ENCODE measurements at regions not wholly inside any gene's neighbourhood (a gene's known extent, or its start where the extent isn't known, plus 50 kb on each side); places are given as distances from the start of the nearest gene placed in this dataset.

DNA sequence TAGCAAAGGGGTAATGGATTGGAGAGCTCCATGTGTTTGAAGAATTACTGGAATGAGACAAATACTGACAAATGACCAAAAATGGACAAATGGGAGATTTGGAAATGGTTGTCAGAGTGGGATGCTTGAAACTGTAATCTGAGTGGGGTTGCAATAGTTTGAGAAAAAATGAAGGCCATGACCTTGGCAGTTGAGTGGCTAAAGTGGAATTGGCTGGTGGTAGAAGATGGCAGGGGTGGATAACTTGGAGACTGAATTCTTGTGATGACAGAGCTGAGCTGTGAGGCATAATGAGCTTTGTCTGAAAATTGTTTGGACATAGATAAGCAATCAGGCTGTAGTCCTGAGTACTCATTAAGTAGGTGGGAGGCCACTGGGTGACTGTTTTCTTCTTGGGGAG, 222.5 kb upstream of the PRICKLE1 start:
- no peak for DNase-seq
- intact Hi-C loops (cut with micrococcal nuclease), result no loop called here
- Histone ChIP-seq H3K4me3 (replicated peaks in 1 of 3; ENCODE audit: low read depth in 2 of 3, low read length in 3 of 3) (no peak overlapping the region), H3K79me2 (ENCODE audit: insufficient read depth, low read length) (no peaks in the 10 kb centered on the region), H2AFZ (ENCODE audit: insufficient read depth, low read depth, low read length, poor library complexity, severe bottlenecking) (no peak overlapping the region), H4K20me1 (ENCODE audit: insufficient read depth, low read length) (no peaks in the 10 kb centered on the region), H3K36me3 (replicated peaks in 1 of 2; ENCODE audit: control insufficient read depth in 1 of 2, insufficient read depth in 2 of 2, low read length in 2 of 2) (no peaks in the 10 kb centered on the region), H3K9me3 (replicated peaks in 1 of 2; ENCODE audit: control insufficient read depth in 1 of 2, insufficient read depth in 1 of 2, low read length in 2 of 2) (no peaks in the 10 kb centered on the region), H3K4me2 (replicated peaks; ENCODE audit: extremely low read depth, low read length, poor library complexity, severe bottlenecking) (no peak overlapping the region), H3K27ac (ENCODE audit: low read depth in 1 of 2, low read length in 2 of 2) (no peak overlapping the region), H3K27me3 (ENCODE audit: control insufficient read depth in 2 of 2, insufficient read depth in 2 of 2, low read length in 2 of 2) (no peaks in the 10 kb centered on the region), H3K4me1 (ENCODE audit: control insufficient read depth in 1 of 2, insufficient read depth in 2 of 2, low read length in 2 of 2) (no peaks in the 10 kb centered on the region), H3K9ac (ENCODE audit: insufficient read depth, low read length, poor library complexity, severe bottlenecking) (no peak overlapping the region)
- Mint-ChIP-seq H3K4me3 (no peak overlapping the region), H3K27me3 (ENCODE audit: low read depth in 3 of 3) (no peaks in the 10 kb centered on the region), H3K27ac (no peak overlapping the region), H3K4me1 (no peaks in the 10 kb centered on the region), H3K9me3 (peaks cover 0 to 4% (median 2%) of the 10 kb centered on the region in 7 donors), H3K36me3 (no peaks in the 10 kb centered on the region)
- TF ChIP-seq, protein P1, sequence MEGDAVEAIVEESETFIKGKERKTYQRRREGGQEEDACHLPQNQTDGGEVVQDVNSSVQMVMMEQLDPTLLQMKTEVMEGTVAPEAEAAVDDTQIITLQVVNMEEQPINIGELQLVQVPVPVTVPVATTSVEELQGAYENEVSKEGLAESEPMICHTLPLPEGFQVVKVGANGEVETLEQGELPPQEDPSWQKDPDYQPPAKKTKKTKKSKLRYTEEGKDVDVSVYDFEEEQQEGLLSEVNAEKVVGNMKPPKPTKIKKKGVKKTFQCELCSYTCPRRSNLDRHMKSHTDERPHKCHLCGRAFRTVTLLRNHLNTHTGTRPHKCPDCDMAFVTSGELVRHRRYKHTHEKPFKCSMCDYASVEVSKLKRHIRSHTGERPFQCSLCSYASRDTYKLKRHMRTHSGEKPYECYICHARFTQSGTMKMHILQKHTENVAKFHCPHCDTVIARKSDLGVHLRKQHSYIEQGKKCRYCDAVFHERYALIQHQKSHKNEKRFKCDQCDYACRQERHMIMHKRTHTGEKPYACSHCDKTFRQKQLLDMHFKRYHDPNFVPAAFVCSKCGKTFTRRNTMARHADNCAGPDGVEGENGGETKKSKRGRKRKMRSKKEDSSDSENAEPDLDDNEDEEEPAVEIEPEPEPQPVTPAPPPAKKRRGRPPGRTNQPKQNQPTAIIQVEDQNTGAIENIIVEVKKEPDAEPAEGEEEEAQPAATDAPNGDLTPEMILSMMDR (IDR thresholded peaks at IDR 0.05), result no peak

DNA sequence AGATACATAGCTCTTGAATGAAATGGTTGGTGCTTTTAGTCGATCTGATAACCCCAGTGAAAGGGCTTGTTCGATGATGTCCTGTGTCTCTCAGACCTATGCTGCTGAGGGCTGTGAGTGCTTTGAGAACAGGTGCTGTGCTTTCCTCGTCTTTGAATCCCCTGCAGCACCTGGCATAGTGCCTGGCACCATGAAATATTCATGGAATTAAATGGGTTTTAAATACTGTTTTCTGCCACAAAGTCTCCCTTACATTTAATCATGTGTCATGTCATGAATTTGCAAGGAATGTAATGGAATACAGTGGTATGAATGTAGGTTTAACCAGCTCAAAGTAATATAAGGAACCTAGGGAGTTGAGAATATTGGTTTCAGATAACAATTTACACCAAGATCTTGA, 220.5 kb upstream of the PRICKLE1 start:
- no CpG with 5 or more reads among the region's 3 CpGs for WGBS (ENCODE audit: insufficient coverage)
- Histone ChIP-seq H3K79me2 (ENCODE audit: insufficient read depth, low read length) (no peaks in the 10 kb centered on the region), H3K36me3 (replicated peaks in 1 of 2; ENCODE audit: control insufficient read depth in 1 of 2, insufficient read depth in 2 of 2, low read length in 2 of 2) (no peaks in the 10 kb centered on the region), H3K4me3 (replicated peaks in 1 of 3; ENCODE audit: low read depth in 2 of 3, low read length in 3 of 3) (no peak overlapping the region), H3K9me3 (replicated peaks in 1 of 2; ENCODE audit: control insufficient read depth in 1 of 2, insufficient read depth in 1 of 2, low read length in 2 of 2) (no peaks in the 10 kb centered on the region), H4K20me1 (ENCODE audit: insufficient read depth, low read length) (no peaks in the 10 kb centered on the region), H3K4me1 (ENCODE audit: control insufficient read depth in 1 of 2, insufficient read depth in 2 of 2, low read length in 2 of 2) (no peaks in the 10 kb centered on the region), H3K9ac (ENCODE audit: insufficient read depth, low read length, poor library complexity, severe bottlenecking) (no peak overlapping the region), H3K27me3 (ENCODE audit: control insufficient read depth in 2 of 2, insufficient read depth in 2 of 2, low read length in 2 of 2) (no peaks in the 10 kb centered on the region), H3K4me2 (replicated peaks; ENCODE audit: extremely low read depth, low read length, poor library complexity, severe bottlenecking) (no peak overlapping the region), H3K27ac (ENCODE audit: low read depth in 1 of 2, low read length in 2 of 2) (no peak overlapping the region), H2AFZ (ENCODE audit: insufficient read depth, low read depth, low read length, poor library complexity, severe bottlenecking) (no peak overlapping the region)
- TF ChIP-seq, protein P1 (IDR thresholded peaks at IDR 0.05), result no peak
- Mint-ChIP-seq H3K9me3 (peaks cover 0 to 6% (median 3%) of the 10 kb centered on the region in 7 donors), H3K27ac (no peak overlapping the region), H3K36me3 (no peaks in the 10 kb centered on the region), H3K4me1 (no peaks in the 10 kb centered on the region), H3K4me3 (no peak overlapping the region), H3K27me3 (ENCODE audit: low read depth in 3 of 3) (no peaks in the 10 kb centered on the region)
- intact Hi-C loops (cut with micrococcal nuclease), result no loop called here
- DNase-seq, result no peak
